B cell (primary cell): ENCODE measurements at regions not wholly inside any gene's neighbourhood (a gene's known extent, or its start where the extent isn't known, plus 50 kb on each side); places are given as distances from the start of the nearest gene placed in this dataset.

Experiments used
- ATAC-seq: fragments of 200-7000 bp; cut with Tn5 transposase; one replicate; pipeline ENCODE4 v1.10.0; 2021; ENCODE audit warnings: low read depth, mild to moderate bottlenecking, moderate number of reproducible peaks, moderate library complexity
- CTCF ChIA-PET: fragments of 350-600 bp; sonication (Branson Sonifier 250); formaldehyde crosslinking; loops from one replicate; lab custom pipeline; 2021; ENCODE audit warnings: antibody characterized with exemption, inconsistent platforms; lab: Charles Lee
- POLR2A ChIA-PET: fragments of 350-600 bp; sonication (Branson Sonifier 250); formaldehyde crosslinking; loops from one replicate; lab custom pipeline; 2021; ENCODE audit warnings: antibody characterized with exemption; lab: Charles Lee
- DNase-seq: peaks from one replicate; pipeline ENCODE4 v3.0.0; 2013
- H2AFZ ChIP-seq: 2 replicates; pipeline ENCODE4 v1.6.1; 2012; ENCODE audit warnings: mild to moderate bottlenecking, low read depth, low read length; ENCODE audit not compliant: insufficient read depth, poor library complexity, severe bottlenecking
- H3K27ac ChIP-seq, 2 donors: 1 replicate in 1 of 2; 2 replicates in 1 of 2; pipeline ENCODE4 v1.5.1; 2012 to 2013; ENCODE audit warnings: low read length in 2 of 2, mild to moderate bottlenecking in 2 of 2, moderate library complexity in 1 of 2
- H3K27me3 ChIP-seq, 4 experiments: fragments of 200-600 bp in 1 of 4; sonication (generic) in 1 of 4; replicated peaks in 1 of 4; 1 replicate in 2 of 4; 2 replicates in 2 of 4; pipeline versions ENCODE4 v1.6.1 to v1.7.0; 2013 to 2016; ENCODE audit warnings: low read length in 3 of 4, mild to moderate bottlenecking in 2 of 4, mixed read lengths in 1 of 4, moderate library complexity in 1 of 4; ENCODE audit not compliant: insufficient read depth in 4 of 4, control insufficient read depth in 3 of 4; ENCODE audit errors: control extremely low read depth in 1 of 4
- H3K36me3 ChIP-seq, 2 experiments: replicated peaks in 1 of 2; 1 replicate in 1 of 2; 2 replicates in 1 of 2; pipeline versions ENCODE4 v1.6.1 to v1.7.1; 2013; ENCODE audit warnings: low read length in 1 of 2; ENCODE audit not compliant: insufficient read depth in 2 of 2, control insufficient read depth in 1 of 2; ENCODE audit errors: control extremely low read depth in 1 of 2, extremely low read depth in 1 of 2
- H3K4me1 ChIP-seq, 2 donors: fragments of 200-600 bp in 1 of 2; sonication (generic) in 1 of 2; 1 replicate in 1 of 2; 2 replicates in 1 of 2; pipeline versions ENCODE4 v1.5.1 to v1.6.1; 2013 to 2017; ENCODE audit warnings: low read length in 2 of 2; ENCODE audit not compliant: control insufficient read depth in 2 of 2, insufficient read depth in 2 of 2
- H3K4me2 ChIP-seq: replicated peaks from 2 replicates; pipeline ENCODE3; 2012; ENCODE audit warnings: mild to moderate bottlenecking, low read depth, low read length; ENCODE audit not compliant: poor library complexity, severe bottlenecking
- H3K4me3 ChIP-seq, 5 experiments: fragments of 200-600 bp in 1 of 5; sonication (generic) in 1 of 5; 1 replicate in 3 of 5; 2 replicates in 2 of 5; pipeline versions ENCODE4 v1.5.1 to v1.7.0; 2011 to 2016; ENCODE audit warnings: low read length in 4 of 5, mild to moderate bottlenecking in 4 of 5, low read depth in 2 of 5, control low read depth in 1 of 5, moderate library complexity in 1 of 5; ENCODE audit not compliant: insufficient read depth in 1 of 5; ENCODE audit errors: control extremely low read depth in 1 of 5, extremely low read depth in 1 of 5
- H3K79me2 ChIP-seq: fragments of 200-600 bp; sonication (generic); one replicate; pipeline ENCODE4 v1.6.0; 2016; ENCODE audit warnings: low read length; ENCODE audit not compliant: control insufficient read depth, insufficient read depth
- H3K9ac ChIP-seq: fragments of 200-600 bp; sonication (generic); 2 replicates; pipeline ENCODE4 v1.6.1; 2017; ENCODE audit warnings: mild to moderate bottlenecking, low read length, moderate library complexity
- H3K9me3 ChIP-seq, 3 donors: one replicate each; pipeline versions ENCODE4 v1.6.1 to v1.7.1; 2013; ENCODE audit warnings: low read length in 2 of 3; ENCODE audit not compliant: control insufficient read depth in 2 of 3, insufficient read depth in 1 of 3; ENCODE audit errors: control extremely low read depth in 1 of 3
- H4K20me1 ChIP-seq: 2 replicates; pipeline ENCODE4 v1.6.0; 2012; ENCODE audit warnings: mild to moderate bottlenecking, low read length; ENCODE audit not compliant: insufficient read depth, control insufficient read depth, poor library complexity, severe bottlenecking
- H3K27ac Mint-ChIP-seq: one replicate; pipeline ENCODE4 v1.8.0; 2021; ENCODE audit warnings: mixed read lengths
- H3K27me3 Mint-ChIP-seq: one replicate; pipeline ENCODE4 v1.8.0; 2021; ENCODE audit warnings: mixed read lengths
- H3K4me1 Mint-ChIP-seq: one replicate; pipeline ENCODE4 v1.8.0; 2021; ENCODE audit warnings: mixed read lengths
- H3K4me3 Mint-ChIP-seq: one replicate; pipeline ENCODE4 v1.8.0; 2021; ENCODE audit warnings: mixed read lengths
- H3K9me3 Mint-ChIP-seq: one replicate; pipeline ENCODE4 v1.8.0; 2022; ENCODE audit warnings: mixed read lengths; ENCODE audit not compliant: insufficient read depth
- EZH2 ChIP-seq: IDR thresholded peaks from 2 replicates; pipeline ENCODE4 v1.6.1; 2012; ENCODE audit warnings: borderline replicate concordance, low read depth, mild to moderate bottlenecking, moderate library complexity, low read length; ENCODE audit not compliant: insufficient read depth, poor library complexity, severe bottlenecking
- WGBS: methylation state at CpG from one replicate; pipeline ENCODE4 v1.1.5; 2013; ENCODE audit warnings: missing lambda C conversion rate; ENCODE audit not compliant: insufficient coverage; 5-methylcytosine and 5-hydroxymethylcytosine counted together
- intact Hi-C: fragments of 100-400 bp; cut with micrococcal nuclease; formaldehyde crosslinking; loops from one replicate; pipeline ENCODE4 v1.10.0; 2022
- TF ChIP-seq, protein P1 (sequence below): fragments of 200-600 bp; IDR thresholded peaks from one replicate; pipeline ENCODE4 v1.8.0; 2022; ENCODE audit warnings: antibody characterized with exemption, mild to moderate bottlenecking

- ChIA-PET POLR2A (no interaction called here), CTCF (interaction anchor here (1.2 kb wide), 1 partner anchor 442 kb away, joined by 3 read pairs; no protein-coding TSS in a partner anchor)
- H3K9me3 ChIP-seq, result no peaks in the 10 kb centered on the region
- H3K4me1 Mint-ChIP-seq, result no peaks in the 10 kb centered on the region
- no peak overlapping the region for H3K4me3 ChIP-seq
- H3K4me3 Mint-ChIP-seq, result no peak overlapping the region
- peaks cover 9% of the 10 kb centered on the region for H3K27me3 Mint-ChIP-seq
- DNase-seq (no peak), ATAC-seq (no peak)
- H3K4me1 ChIP-seq, result no peaks in the 10 kb centered on the region
- no peaks in the 10 kb centered on the region for H4K20me1 ChIP-seq
- H3K79me2 ChIP-seq, result no peaks in the 10 kb centered on the region
- TF ChIP-seq EZH2, result no peak
- TF ChIP-seq, protein P1, sequence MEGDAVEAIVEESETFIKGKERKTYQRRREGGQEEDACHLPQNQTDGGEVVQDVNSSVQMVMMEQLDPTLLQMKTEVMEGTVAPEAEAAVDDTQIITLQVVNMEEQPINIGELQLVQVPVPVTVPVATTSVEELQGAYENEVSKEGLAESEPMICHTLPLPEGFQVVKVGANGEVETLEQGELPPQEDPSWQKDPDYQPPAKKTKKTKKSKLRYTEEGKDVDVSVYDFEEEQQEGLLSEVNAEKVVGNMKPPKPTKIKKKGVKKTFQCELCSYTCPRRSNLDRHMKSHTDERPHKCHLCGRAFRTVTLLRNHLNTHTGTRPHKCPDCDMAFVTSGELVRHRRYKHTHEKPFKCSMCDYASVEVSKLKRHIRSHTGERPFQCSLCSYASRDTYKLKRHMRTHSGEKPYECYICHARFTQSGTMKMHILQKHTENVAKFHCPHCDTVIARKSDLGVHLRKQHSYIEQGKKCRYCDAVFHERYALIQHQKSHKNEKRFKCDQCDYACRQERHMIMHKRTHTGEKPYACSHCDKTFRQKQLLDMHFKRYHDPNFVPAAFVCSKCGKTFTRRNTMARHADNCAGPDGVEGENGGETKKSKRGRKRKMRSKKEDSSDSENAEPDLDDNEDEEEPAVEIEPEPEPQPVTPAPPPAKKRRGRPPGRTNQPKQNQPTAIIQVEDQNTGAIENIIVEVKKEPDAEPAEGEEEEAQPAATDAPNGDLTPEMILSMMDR, result no peak
- no peak overlapping the region for H3K27ac ChIP-seq
- no peaks in the 10 kb centered on the region for H3K27me3 ChIP-seq
- WGBS, result 96% methylated on average over 7 of the region's 11 CpGs
- intact Hi-C loops, result no loop called here
- H3K9me3 Mint-ChIP-seq, result no peaks in the 10 kb centered on the region
- H2AFZ ChIP-seq, result no peak overlapping the region
- no peaks in the 10 kb centered on the region for H3K36me3 ChIP-seq
- H3K9ac ChIP-seq, result no peak overlapping the region
- H3K4me2 ChIP-seq, result no peak overlapping the region
- H3K27ac Mint-ChIP-seq, result no peak overlapping the region
These were observed 96.4 kb downstream of the TMEM170B start for GRCh38 chr6:11633741-11634509.

- ATAC-seq (no peak), DNase-seq (no peak)
- Histone ChIP-seq H3K4me1 (no peaks in the 10 kb centered on the region), H3K36me3 (no peaks in the 10 kb centered on the region), H3K27ac (no peak overlapping the region), H4K20me1 (no peaks in the 10 kb centered on the region), H3K4me3 (no peak overlapping the region), H3K9ac (no peak overlapping the region), H3K27me3 (no peaks in the 10 kb centered on the region), H3K79me2 (no peaks in the 10 kb centered on the region), H2AFZ (no peak overlapping the region), H3K9me3 (no peaks in the 10 kb centered on the region), H3K4me2 (no peak overlapping the region)
- no peaks in the 10 kb centered on the region for H3K9me3 Mint-ChIP-seq
- H3K4me1 Mint-ChIP-seq, result no peaks in the 10 kb centered on the region
- H3K4me3 Mint-ChIP-seq, result no peak overlapping the region
- ChIA-PET CTCF (interaction anchor here (0.5 kb wide), 1 partner anchor 134 kb away, joined by 3 read pairs; no protein-coding TSS in a partner anchor), POLR2A (no interaction called here)
- TF ChIP-seq EZH2, result no peak
- TF ChIP-seq, protein P1, result no peak
- no peak overlapping the region for H3K27ac Mint-ChIP-seq
- H3K27me3 Mint-ChIP-seq, result peaks cover 9% of the 10 kb centered on the region
- WGBS, result 90% methylated on average over 2 of the region's 4 CpGs
- intact Hi-C loops, result no loop called here
These were observed 97.4 kb downstream of the TMEM170B start for GRCh38 chr6:11634948-11635347.
